Astrocyte (in vitro differentiated cells and primary cell): ENCODE measurements at regions not wholly inside any gene's neighbourhood (a gene's known extent, or its start where the extent isn't known, plus 50 kb on each side); places are given as distances from the start of the nearest gene placed in this dataset.

Experiments
- CTCF ChIP-seq: IDR thresholded peaks from 2 replicates; pipeline ENCODE4 v1.5.1; 2011; ENCODE audit warnings: low read depth, mild to moderate bottlenecking, inconsistent platforms, low read length, moderate library complexity; ENCODE audit not compliant: insufficient read depth
- EZH2 ChIP-seq: IDR thresholded peaks from 2 replicates; pipeline ENCODE4 v1.6.1; 2012; ENCODE audit warnings: mild to moderate bottlenecking, low read length, inconsistent platforms; ENCODE audit not compliant: insufficient read depth

GRCh38 chr6:45801471-45802289 is 214.0 kb downstream of the CLIC5 start:
- TF ChIP-seq CTCF: no peak
- no peak for TF ChIP-seq EZH2
